CD14-positive monocyte (primary cell): ENCODE measurements at regions not wholly inside any gene's neighbourhood (a gene's known extent, or its start where the extent isn't known, plus 50 kb on each side); places are given as distances from the start of the nearest gene placed in this dataset.

Experiments used
- DNase-seq, 3 donors: peaks; one replicate each; pipeline ENCODE4 v3.0.0-alpha.2; 2011 to 2022
- H2AFZ ChIP-seq: 2 replicates; pipeline ENCODE4 v1.6.0; 2012; ENCODE audit warnings: mild to moderate bottlenecking, low read depth, low read length, inconsistent platforms; ENCODE audit not compliant: insufficient read depth, poor library complexity, severe bottlenecking
- H3K27ac ChIP-seq, 2 donors: 1 replicate in 1 of 2; 2 replicates in 1 of 2; pipeline ENCODE4 v1.5.1; 2012 to 2013; ENCODE audit warnings: low read length in 2 of 2, control low read depth in 1 of 2, inconsistent platforms in 1 of 2, low read depth in 1 of 2, mild to moderate bottlenecking in 1 of 2
- H3K27me3 ChIP-seq, 2 donors: one replicate each; pipeline versions ENCODE4 v1.6.0 to v1.6.1; 2011 to 2013; ENCODE audit warnings: low read length in 2 of 2; ENCODE audit not compliant: control insufficient read depth in 2 of 2, insufficient read depth in 2 of 2
- H3K36me3 ChIP-seq, 2 donors: replicated peaks in 1 of 2; 1 replicate in 1 of 2; 2 replicates in 1 of 2; pipeline versions ENCODE4 v1.5.1 to v1.6.1; 2012 to 2013; ENCODE audit warnings: low read length in 2 of 2, control low read depth in 1 of 2, inconsistent platforms in 1 of 2, mild to moderate bottlenecking in 1 of 2; ENCODE audit not compliant: insufficient read depth in 2 of 2, control insufficient read depth in 1 of 2
- H3K4me1 ChIP-seq, 2 donors: 1 replicate in 1 of 2; 2 replicates in 1 of 2; pipeline versions ENCODE4 v1.5.1 to v1.6.1; 2012 to 2013; ENCODE audit warnings: low read length in 2 of 2, control low read depth in 1 of 2, inconsistent platforms in 1 of 2, mild to moderate bottlenecking in 1 of 2, moderate library complexity in 1 of 2; ENCODE audit not compliant: insufficient read depth in 2 of 2, control insufficient read depth in 1 of 2
- H3K4me2 ChIP-seq: replicated peaks from 2 replicates; pipeline ENCODE3; 2012; ENCODE audit warnings: low read length, moderate library complexity, mild to moderate bottlenecking; ENCODE audit not compliant: poor library complexity, severe bottlenecking; ENCODE audit errors: extremely low read depth
- H3K4me3 ChIP-seq, 3 experiments: fragments of 200-600 bp in 1 of 3; sonication (generic) in 1 of 3; replicated peaks in 1 of 3; 1 replicate in 2 of 3; 2 replicates in 1 of 3; pipeline ENCODE4 v1.5.1; 2011 to 2013; ENCODE audit warnings: low read length in 3 of 3, mild to moderate bottlenecking in 3 of 3, control low read depth in 2 of 3, low read depth in 2 of 3, inconsistent platforms in 1 of 3, moderate library complexity in 1 of 3
- H3K79me2 ChIP-seq: 2 replicates; pipeline ENCODE4 v1.6.0; 2012; ENCODE audit warnings: mild to moderate bottlenecking, control low read depth, inconsistent platforms, low read length, moderate library complexity; ENCODE audit not compliant: insufficient read depth
- H3K9ac ChIP-seq: 2 replicates; pipeline ENCODE4 v1.6.0; 2017; ENCODE audit warnings: low read length, mild to moderate bottlenecking; ENCODE audit not compliant: insufficient read depth, poor library complexity, severe bottlenecking
- H3K9me3 ChIP-seq, 2 donors: replicated peaks in 1 of 2; 1 replicate in 1 of 2; 2 replicates in 1 of 2; pipeline versions ENCODE4 v1.5.1 to v1.6.1; 2012 to 2013; ENCODE audit warnings: low read length in 2 of 2, control low read depth in 1 of 2; ENCODE audit not compliant: control insufficient read depth in 1 of 2, insufficient read depth in 1 of 2
- H4K20me1 ChIP-seq: 2 replicates; pipeline ENCODE4 v1.6.0; 2012; ENCODE audit warnings: mild to moderate bottlenecking, low read length, control low read depth, moderate library complexity; ENCODE audit not compliant: insufficient read depth
- H3K27ac Mint-ChIP-seq, 7 donors: one replicate each; pipeline ENCODE4 v1.8.0; 2020; ENCODE audit warnings: mild to moderate bottlenecking in 7 of 7, mixed read lengths in 7 of 7, moderate library complexity in 6 of 7, inconsistent platforms in 2 of 7
- H3K27me3 Mint-ChIP-seq, 3 donors: one replicate each; pipeline ENCODE4 v1.8.0; 2021 to 2022; ENCODE audit warnings: low read depth in 3 of 3, mild to moderate bottlenecking in 3 of 3, mixed read lengths in 3 of 3, moderate library complexity in 3 of 3, inconsistent platforms in 1 of 3
- H3K36me3 Mint-ChIP-seq, 2 donors: one replicate each; pipeline ENCODE4 v1.8.0; 2020; ENCODE audit warnings: mixed read lengths in 2 of 2, inconsistent platforms in 1 of 2, mild to moderate bottlenecking in 1 of 2
- H3K4me1 Mint-ChIP-seq: one replicate; pipeline ENCODE4 v1.8.0; 2020; ENCODE audit warnings: mild to moderate bottlenecking, mixed read lengths
- H3K4me3 Mint-ChIP-seq, 2 donors: one replicate each; pipeline ENCODE4 v1.8.0; 2020; ENCODE audit warnings: mild to moderate bottlenecking in 2 of 2, mixed read lengths in 2 of 2, moderate library complexity in 1 of 2
- H3K9me3 Mint-ChIP-seq, 7 donors: one replicate each; pipeline ENCODE4 v1.8.0; 2020 to 2022; ENCODE audit warnings: mixed read lengths in 7 of 7, mild to moderate bottlenecking in 6 of 7, moderate library complexity in 6 of 7, inconsistent platforms in 2 of 7
- CTCF ChIP-seq: fragments of 200-600 bp; IDR thresholded peaks from one replicate; pipeline ENCODE4 v1.8.0; 2022; ENCODE audit warnings: antibody characterized with exemption, mild to moderate bottlenecking
- WGBS: methylation state at CpG from one replicate; pipeline ENCODE4 v1.1.5; 2013; ENCODE audit warnings: missing lambda C conversion rate; ENCODE audit not compliant: insufficient coverage; 5-methylcytosine and 5-hydroxymethylcytosine counted together
- intact Hi-C, 2 donors: fragments of 100-400 bp; cut with micrococcal nuclease; formaldehyde crosslinking; loops; one replicate each; pipeline versions ENCODE4 v1.15.0 to v1.15.1; 2023

- Histone ChIP-seq H3K4me3 (no peak overlapping the region), H2AFZ (no peak overlapping the region), H3K36me3 (no peaks in the 10 kb centered on the region), H3K27ac (no peak overlapping the region), H3K27me3 (no peaks in the 10 kb centered on the region), H3K9ac (no peak overlapping the region), H3K4me2 (no peak overlapping the region), H4K20me1 (no peaks in the 10 kb centered on the region), H3K9me3 (no peaks in the 10 kb centered on the region), H3K79me2 (no peaks in the 10 kb centered on the region), H3K4me1 (no peaks in the 10 kb centered on the region)
- no peaks in the 10 kb centered on the region for H3K27me3 Mint-ChIP-seq
- no peak for DNase-seq
- H3K27ac Mint-ChIP-seq: no peak overlapping the region
- no peaks in the 10 kb centered on the region for H3K36me3 Mint-ChIP-seq
- no peaks in the 10 kb centered on the region for H3K4me1 Mint-ChIP-seq
- H3K4me3 Mint-ChIP-seq: no peak overlapping the region
- no peak for TF ChIP-seq CTCF
- no CpG with 5 or more reads among the region's 2 CpGs for WGBS
- peaks cover 0 to 4% (median 2%) of the 10 kb centered on the region in 7 donors for H3K9me3 Mint-ChIP-seq
- intact Hi-C loops: no loop called here
These were observed 436.0 kb downstream of the TMEM38B start for GRCh38 chr9:106130374-106130773.

GRCh38 chr9:106143781-106144180 is 449.4 kb downstream of the TMEM38B start:
- H3K27ac ChIP-seq: no peak overlapping the region
- Mint-ChIP-seq H3K4me1 (no peaks in the 10 kb centered on the region), H3K4me3 (no peak overlapping the region), H3K9me3 (peaks cover 0 to 4% (median 0%) of the 10 kb centered on the region in 7 donors), H3K27me3 (no peaks in the 10 kb centered on the region), H3K36me3 (no peaks in the 10 kb centered on the region), H3K27ac (no peak overlapping the region)
- H3K36me3 ChIP-seq: no peaks in the 10 kb centered on the region
- no peak for DNase-seq
- no peak overlapping the region for H3K4me2 ChIP-seq
- H3K9ac ChIP-seq: no peak overlapping the region
- 82% methylated on average over 2 of the region's 2 CpGs for WGBS
- H3K79me2 ChIP-seq: no peaks in the 10 kb centered on the region
- no peaks in the 10 kb centered on the region for H4K20me1 ChIP-seq
- H3K4me3 ChIP-seq: no peak overlapping the region
- intact Hi-C loops: no loop called here
- no peaks in the 10 kb centered on the region for H3K27me3 ChIP-seq
- no peaks in the 10 kb centered on the region for H3K4me1 ChIP-seq
- H2AFZ ChIP-seq: no peak overlapping the region
- no peak for TF ChIP-seq CTCF
- no peaks in the 10 kb centered on the region for H3K9me3 ChIP-seq
